HepG2 (cell line): ENCODE measurements at regions not wholly inside any gene's neighbourhood (a gene's known extent, or its start where the extent isn't known, plus 50 kb on each side); places are given as distances from the start of the nearest gene placed in this dataset.

Experiments used
- ATAC-seq: fragments of 200-7000 bp; cut with Tn5 transposase; 3 replicates; pipeline ENCODE4 v1.9.1; 2020; ENCODE audit warnings: mild to moderate bottlenecking, moderate library complexity
- BruUV-seq: library from RNA; stranded (reverse); fragments of 400-500 nt; replicated peaks from 2 replicates; lab custom pipeline; 2021; lab: Mats Ljungman, UMichigan
- CTCF ChIA-PET: fragments of 300-600 bp; formaldehyde crosslinking; extraction: SDS; loops from one replicate; lab custom pipeline; 2021; ENCODE audit warnings: low total read pairs, inconsistent platforms, low intra/inter-chr PET ratio; lab: Yijun Ruan, JAX
- POLR2A ChIA-PET: fragments of 350-600 bp; sonication (Branson Sonifier 250); formaldehyde crosslinking; loops from one replicate; lab custom pipeline; 2020; ENCODE audit warnings: antibody characterized with exemption, inconsistent platforms; lab: Yijun Ruan, JAX
- DNase-seq: peaks from one replicate; pipeline ENCODE4 v3.0.0-alpha.2; 2015; ENCODE audit warnings: low spot score
- FAIRE-seq: peaks from 3 replicates; lab custom pipeline; 2011; peaks lifted over from hg19 to GRCh38; lab: Jason Lieb, UNC
- H2AFZ ChIP-seq: one replicate; pipeline ENCODE4 v1.6.1; 2011; ENCODE audit warnings: low read length, inconsistent platforms
- H3K27ac ChIP-seq: fragments of 300-600 bp; 3 replicates; pipeline ENCODE4 v1.8.0; 2011; ENCODE audit warnings: mixed run types, mild to moderate bottlenecking, mixed read lengths, low read length, inconsistent platforms; ENCODE audit not compliant: insufficient read depth; ENCODE audit errors: extremely low read length
- H3K27me3 ChIP-seq, 2 experiments: fragments of 200-600 bp in 1 of 2; 2 replicates in 1 of 2; 3 replicates in 1 of 2; pipeline versions ENCODE4 v1.6.0 to v1.8.0; 2011; ENCODE audit warnings: low read length in 2 of 2, mild to moderate bottlenecking in 2 of 2, moderate library complexity in 2 of 2, inconsistent platforms in 1 of 2; ENCODE audit not compliant: insufficient read depth in 2 of 2, control insufficient read depth in 1 of 2
- H3K36me3 ChIP-seq, 2 experiments: fragments of 200-600 bp in 1 of 2; replicated peaks in 1 of 2; 2 replicates in 1 of 2; 3 replicates in 1 of 2; pipeline versions ENCODE4 v1.5.1 to v1.8.0; 2011; ENCODE audit warnings: low read length in 2 of 2, inconsistent platforms in 1 of 2; ENCODE audit not compliant: insufficient read depth in 2 of 2, control insufficient read depth in 1 of 2
- H3K4me1 ChIP-seq: 2 replicates; pipeline ENCODE4 v1.5.1; 2012; ENCODE audit warnings: low read length, inconsistent platforms; ENCODE audit not compliant: insufficient read depth
- H3K4me2 ChIP-seq: 2 replicates; pipeline ENCODE4 v1.6.0; 2011; ENCODE audit warnings: low read depth, low read length, inconsistent platforms
- H3K4me3 ChIP-seq, 3 experiments: fragments of 200-600 bp in 1 of 3; sonication (generic), shearing (Covaris generic) in 1 of 3; replicated peaks in 1 of 3; 2 replicates each; pipeline ENCODE4 v1.5.1; 2011 to 2016; ENCODE audit warnings: low read length in 3 of 3, inconsistent platforms in 2 of 3, low read depth in 2 of 3, mild to moderate bottlenecking in 2 of 3, control low read depth in 1 of 3, mixed read lengths in 1 of 3; ENCODE audit not compliant: insufficient read depth in 1 of 3
- H3K79me2 ChIP-seq: one replicate; pipeline ENCODE4 v1.6.1; 2011; ENCODE audit warnings: low read length, inconsistent platforms; ENCODE audit not compliant: insufficient read depth
- H3K9ac ChIP-seq: 2 replicates; pipeline ENCODE4 v1.6.0; 2011; ENCODE audit warnings: mild to moderate bottlenecking, low read depth, low read length, inconsistent platforms; ENCODE audit not compliant: insufficient read depth
- H3K9me3 ChIP-seq: 2 replicates; pipeline ENCODE4 v1.5.1; 2012; ENCODE audit warnings: mild to moderate bottlenecking, low read length
- H4K20me1 ChIP-seq: 2 replicates; pipeline ENCODE4 v1.6.0; 2011; ENCODE audit warnings: inconsistent platforms, mild to moderate bottlenecking, low read length, moderate library complexity; ENCODE audit not compliant: insufficient read depth
- FOXP1 ChIP-seq, 2 experiments: fragments of 450-650 bp in 1 of 2; IDR thresholded peaks; 2 replicates each; pipeline ENCODE4 v1.6.1; 2017 to 2018; ENCODE audit warnings: antibody characterized with exemption in 1 of 2
- HNRNPL ChIP-seq: fragments of 200-400 bp; formaldehyde crosslinking; IDR thresholded peaks from 2 replicates; pipeline ENCODE4 v1.6.1; 2017; ENCODE audit warnings: mild to moderate bottlenecking, low read depth, low read length
- KDM1A ChIP-seq: IDR thresholded peaks from 2 replicates; pipeline ENCODE4 v1.6.1; 2016; ENCODE audit warnings: missing compliant biosample characterization
- RFX1 ChIP-seq: fragments of 450-650 bp; IDR thresholded peaks from 2 replicates; pipeline ENCODE4 v1.6.1; 2017
- ZBTB7B ChIP-seq: sonication (generic); formaldehyde crosslinking; IDR thresholded peaks from 2 replicates; pipeline ENCODE4 v1.4.0; 2020; ENCODE audit warnings: missing genetic modification reagents
- ZFYVE20 ChIP-seq: sonication (generic); formaldehyde crosslinking; IDR thresholded peaks from 2 replicates; pipeline ENCODE4 v1.8.0; 2023; ENCODE audit warnings: low read depth, mild to moderate bottlenecking, moderate library complexity, missing genetic modification reagents, borderline replicate concordance
- ZNF12 ChIP-seq: sonication (generic); formaldehyde crosslinking; IDR thresholded peaks from 2 replicates; pipeline ENCODE4 v1.5.0; 2020; ENCODE audit warnings: missing genetic modification reagents
- ZNF234 ChIP-seq: sonication (generic); formaldehyde crosslinking; conservative IDR thresholded peaks from 2 replicates; pipeline ENCODE4 v1.5.1; 2020; ENCODE audit warnings: mild to moderate bottlenecking, missing genetic modification reagents
- ZNF256 ChIP-seq: sonication (generic); formaldehyde crosslinking; conservative IDR thresholded peaks from 2 replicates; pipeline ENCODE4 v1.4.0; 2020; ENCODE audit warnings: missing genetic modification reagents
- ZNF263 ChIP-seq: sonication (generic); formaldehyde crosslinking; IDR thresholded peaks from 2 replicates; pipeline ENCODE4 v1.4.0; 2020; ENCODE audit warnings: missing genetic modification reagents
- ZNF468 ChIP-seq: sonication (generic); formaldehyde crosslinking; IDR thresholded peaks from 2 replicates; pipeline ENCODE4 v1.8.0; 2022; ENCODE audit warnings: mild to moderate bottlenecking, moderate library complexity, missing genetic modification reagents
- ZNF550 ChIP-seq: sonication (generic); formaldehyde crosslinking; IDR thresholded peaks from 2 replicates; pipeline ENCODE4 v1.4.0; 2020; ENCODE audit warnings: mild to moderate bottlenecking, missing genetic modification reagents, borderline replicate concordance
- ZNF720 ChIP-seq: sonication (generic); formaldehyde crosslinking; IDR thresholded peaks from 2 replicates; pipeline ENCODE4 v1.4.0; 2020; ENCODE audit warnings: missing genetic modification reagents
- ZNF772 ChIP-seq: sonication (generic); formaldehyde crosslinking; IDR thresholded peaks from 2 replicates; pipeline ENCODE4 v1.5.0; 2020; ENCODE audit warnings: mild to moderate bottlenecking, missing genetic modification reagents
- ZNF777 ChIP-seq: sonication (generic); formaldehyde crosslinking; IDR thresholded peaks from 2 replicates; pipeline ENCODE4 v1.4.0; 2020; ENCODE audit warnings: missing genetic modification reagents
- WGBS: methylation state at CpG from one replicate; pipeline ENCODE4 v1.1.6; 2017; ENCODE audit warnings: low lambda C conversion rate; 5-methylcytosine and 5-hydroxymethylcytosine counted together
- in situ Hi-C: cut with HindIII; loops from 2 replicates; pipeline ENCODE4 v1.10.0; 2017; ENCODE audit warnings: low pct_unique_long_range_greater_than_20kb; ENCODE audit not compliant: extremely low pct_ligation_motif_present
- intact Hi-C: fragments of 100-400 bp; cut with micrococcal nuclease; formaldehyde crosslinking; loops from one replicate; pipeline ENCODE4 v1.10.0; 2022; ENCODE audit not compliant: unreplicated experiment
- TF ChIP-seq, protein P1 (sequence below): sonication (generic); formaldehyde crosslinking; IDR thresholded peaks from 2 replicates; pipeline ENCODE4 v1.4.0; 2020; ENCODE audit warnings: missing genetic modification reagents, borderline replicate concordance
- TF ChIP-seq, protein P2 (sequence below): sonication (generic); formaldehyde crosslinking; IDR thresholded peaks from 2 replicates; pipeline ENCODE4 v1.4.0; 2020; ENCODE audit warnings: mild to moderate bottlenecking, missing genetic modification reagents

DNA sequence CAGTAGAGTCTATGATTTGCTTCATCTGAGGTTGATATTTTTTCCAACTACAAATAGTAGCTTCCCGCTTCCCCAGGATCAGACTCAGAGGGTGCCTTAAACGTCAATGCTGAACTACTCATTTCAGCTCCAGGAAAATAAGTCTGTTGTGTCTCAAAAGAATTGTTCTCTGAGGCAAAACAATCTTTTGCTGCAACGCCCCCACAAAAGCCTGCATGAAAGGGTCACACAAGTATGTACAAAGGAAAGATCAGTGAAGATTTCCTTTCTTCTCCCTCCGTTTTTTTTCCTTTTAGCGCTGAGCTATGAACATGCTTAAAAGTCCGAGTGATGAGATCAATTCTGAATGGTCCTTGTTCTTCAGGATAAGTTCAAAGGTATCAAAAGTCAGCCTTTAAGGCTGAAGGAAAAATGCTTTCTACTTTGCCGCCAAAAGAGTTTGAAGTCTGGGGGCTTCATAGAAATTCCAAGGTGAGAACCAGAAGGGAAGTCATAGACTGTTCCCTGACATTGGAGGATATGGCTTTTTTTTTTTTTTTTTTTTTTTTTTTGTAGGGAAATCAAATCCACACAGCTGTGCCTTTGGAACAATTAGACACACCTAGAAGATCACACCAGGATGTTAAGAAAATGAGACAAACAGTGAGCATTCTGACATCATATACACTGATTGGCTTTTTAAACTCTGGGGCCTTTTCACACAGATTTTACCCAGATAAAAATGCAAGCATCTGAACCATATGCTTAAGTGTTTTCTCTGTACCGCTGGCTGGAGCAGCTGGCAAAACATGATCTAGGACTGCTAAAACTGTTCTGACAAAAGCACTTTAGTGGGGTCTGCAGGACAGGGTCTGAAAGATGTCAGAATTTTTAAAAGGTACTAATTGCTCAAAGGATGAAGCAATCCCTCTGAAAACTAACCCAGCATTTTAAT, 329.3 kb downstream of the ENC1 start:
- H3K9ac ChIP-seq, result no peak overlapping the region
- WGBS, result 39% methylated on average over 8 of the region's 8 CpGs
- H3K4me3 ChIP-seq, result no peak overlapping the region
- no peaks in the 10 kb centered on the region for H3K36me3 ChIP-seq
- no peaks in the 10 kb centered on the region for H3K79me2 ChIP-seq
- H2AFZ ChIP-seq, result no peak overlapping the region
- no peaks in the 10 kb centered on the region for H4K20me1 ChIP-seq
- H3K4me2 ChIP-seq, result no peak overlapping the region
- no peak for ATAC-seq
- TF ChIP-seq ZNF550, result no peak
- no peak for TF ChIP-seq ZNF12
- TF ChIP-seq RFX1, result no peak
- no peak for TF ChIP-seq ZNF256 (CRISPR knock-in tag)
- no peak for TF ChIP-seq ZNF468 (CRISPR knock-in tag)
- no peak for TF ChIP-seq ZBTB7B (CRISPR knock-in tag)
- no peak for TF ChIP-seq ZNF234 (CRISPR knock-in tag)
- TF ChIP-seq, protein P1, sequence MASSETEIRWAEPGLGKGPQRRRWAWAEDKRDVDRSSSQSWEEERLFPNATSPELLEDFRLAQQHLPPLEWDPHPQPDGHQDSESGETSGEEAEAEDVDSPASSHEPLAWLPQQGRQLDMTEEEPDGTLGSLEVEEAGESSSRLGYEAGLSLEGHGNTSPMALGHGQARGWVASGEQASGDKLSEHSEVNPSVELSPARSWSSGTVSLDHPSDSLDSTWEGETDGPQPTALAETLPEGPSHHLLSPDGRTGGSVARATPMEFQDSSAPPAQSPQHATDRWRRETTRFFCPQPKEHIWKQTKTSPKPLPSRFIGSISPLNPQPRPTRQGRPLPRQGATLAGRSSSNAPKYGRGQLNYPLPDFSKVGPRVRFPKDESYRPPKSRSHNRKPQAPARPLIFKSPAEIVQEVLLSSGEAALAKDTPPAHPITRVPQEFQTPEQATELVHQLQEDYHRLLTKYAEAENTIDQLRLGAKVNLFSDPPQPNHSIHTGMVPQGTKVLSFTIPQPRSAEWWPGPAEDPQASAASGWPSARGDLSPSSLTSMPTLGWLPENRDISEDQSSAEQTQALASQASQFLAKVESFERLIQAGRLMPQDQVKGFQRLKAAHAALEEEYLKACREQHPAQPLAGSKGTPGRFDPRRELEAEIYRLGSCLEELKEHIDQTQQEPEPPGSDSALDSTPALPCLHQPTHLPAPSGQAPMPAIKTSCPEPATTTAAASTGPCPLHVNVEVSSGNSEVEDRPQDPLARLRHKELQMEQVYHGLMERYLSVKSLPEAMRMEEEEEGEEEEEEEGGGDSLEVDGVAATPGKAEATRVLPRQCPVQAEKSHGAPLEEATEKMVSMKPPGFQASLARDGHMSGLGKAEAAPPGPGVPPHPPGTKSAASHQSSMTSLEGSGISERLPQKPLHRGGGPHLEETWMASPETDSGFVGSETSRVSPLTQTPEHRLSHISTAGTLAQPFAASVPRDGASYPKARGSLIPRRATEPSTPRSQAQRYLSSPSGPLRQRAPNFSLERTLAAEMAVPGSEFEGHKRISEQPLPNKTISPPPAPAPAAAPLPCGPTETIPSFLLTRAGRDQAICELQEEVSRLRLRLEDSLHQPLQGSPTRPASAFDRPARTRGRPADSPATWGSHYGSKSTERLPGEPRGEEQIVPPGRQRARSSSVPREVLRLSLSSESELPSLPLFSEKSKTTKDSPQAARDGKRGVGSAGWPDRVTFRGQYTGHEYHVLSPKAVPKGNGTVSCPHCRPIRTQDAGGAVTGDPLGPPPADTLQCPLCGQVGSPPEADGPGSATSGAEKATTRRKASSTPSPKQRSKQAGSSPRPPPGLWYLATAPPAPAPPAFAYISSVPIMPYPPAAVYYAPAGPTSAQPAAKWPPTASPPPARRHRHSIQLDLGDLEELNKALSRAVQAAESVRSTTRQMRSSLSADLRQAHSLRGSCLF (CRISPR knock-in tag), result no peak
- no peak for TF ChIP-seq FOXP1 (IDR thresholded peaks at IDR 0.05)
- TF ChIP-seq FOXP1 (CRISPR knock-in tag; IDR thresholded peaks at IDR 0.05), result no peak
- TF ChIP-seq ZNF720 (CRISPR knock-in tag), result no peak
- no peak for TF ChIP-seq ZNF263 (CRISPR knock-in tag)
- no peak for TF ChIP-seq ZNF772 (CRISPR knock-in tag)
- TF ChIP-seq ZNF777 (CRISPR knock-in tag), result no peak
- TF ChIP-seq HNRNPL, result no peak
- TF ChIP-seq, protein P2, sequence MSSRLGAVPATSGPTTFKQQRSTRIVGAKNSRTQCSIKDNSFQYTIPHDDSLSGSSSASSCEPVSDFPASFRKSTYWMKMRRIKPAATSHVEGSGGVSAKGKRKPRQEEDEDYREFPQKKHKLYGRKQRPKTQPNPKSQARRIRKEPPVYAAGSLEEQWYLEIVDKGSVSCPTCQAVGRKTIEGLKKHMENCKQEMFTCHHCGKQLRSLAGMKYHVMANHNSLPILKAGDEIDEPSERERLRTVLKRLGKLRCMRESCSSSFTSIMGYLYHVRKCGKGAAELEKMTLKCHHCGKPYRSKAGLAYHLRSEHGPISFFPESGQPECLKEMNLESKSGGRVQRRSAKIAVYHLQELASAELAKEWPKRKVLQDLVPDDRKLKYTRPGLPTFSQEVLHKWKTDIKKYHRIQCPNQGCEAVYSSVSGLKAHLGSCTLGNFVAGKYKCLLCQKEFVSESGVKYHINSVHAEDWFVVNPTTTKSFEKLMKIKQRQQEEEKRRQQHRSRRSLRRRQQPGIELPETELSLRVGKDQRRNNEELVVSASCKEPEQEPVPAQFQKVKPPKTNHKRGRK (CRISPR knock-in tag), result no peak
- TF ChIP-seq KDM1A, result no peak
- no peak for TF ChIP-seq ZFYVE20
- intact Hi-C loops (no loop called here), in situ Hi-C loops (no loop called here)
- DNase-seq, result no peak
- no peak overlapping the region for H3K27ac ChIP-seq
- no TSS peak for BruUV-seq
- ChIA-PET POLR2A (no interaction called here), CTCF (no interaction called here)
- no peaks in the 10 kb centered on the region for H3K27me3 ChIP-seq
- no peaks in the 10 kb centered on the region for H3K9me3 ChIP-seq
- FAIRE-seq, result no peak
- no peaks in the 10 kb centered on the region for H3K4me1 ChIP-seq
